Erythroblast (primary cell): ENCODE measurements at regions not wholly inside any gene's neighbourhood (a gene's known extent, or its start where the extent isn't known, plus 50 kb on each side); places are given as distances from the start of the nearest gene placed in this dataset.

Experiments used
- GATA1 ChIP-seq: IDR thresholded peaks from 2 replicates; pipeline ENCODE4 v1.6.1; 2011; ENCODE audit warnings: low read depth, mild to moderate bottlenecking, control low read depth, low read length, moderate library complexity
- POLR2A ChIP-seq: IDR thresholded peaks from 2 replicates; pipeline ENCODE4 v1.6.1; 2011; ENCODE audit warnings: mild to moderate bottlenecking, low read length

DNA sequence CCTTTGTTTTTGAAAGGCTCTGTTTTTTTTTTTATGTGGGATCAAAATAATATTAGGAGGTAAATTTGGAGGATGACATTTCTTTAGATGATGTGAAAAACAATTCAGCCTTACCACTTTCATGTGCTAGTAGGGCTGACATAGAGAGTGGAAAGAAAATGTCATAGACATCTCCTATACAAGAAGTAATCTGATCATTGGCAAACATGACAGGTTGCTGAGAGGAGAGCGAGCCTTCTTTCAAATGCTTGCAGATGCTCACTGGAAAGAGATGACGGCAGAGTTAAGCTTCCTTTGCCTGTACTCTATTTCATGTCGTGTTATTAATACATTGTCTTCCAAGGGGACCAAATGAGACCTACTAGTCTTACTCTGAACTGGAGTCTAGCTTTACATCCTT is 160.1 kb upstream of the DAP start:
- TF ChIP-seq POLR2A (no peak), GATA1 (no peak)
